SK-N-DZ (cell line): ENCODE measurements at regions not wholly inside any gene's neighbourhood (a gene's known extent, or its start where the extent isn't known, plus 50 kb on each side); places are given as distances from the start of the nearest gene placed in this dataset.
"Not testable (repeated sequence)": the region's sequence is repeated elsewhere in the genome, so short reads cannot be mapped to it uniquely, and the experiment has no call there.

ENCODE experiments used
- DNase-seq: peaks from one replicate; pipeline ENCODE4 v3.0.0-alpha.2; 2015; ENCODE audit warnings: low spot score

DNA sequence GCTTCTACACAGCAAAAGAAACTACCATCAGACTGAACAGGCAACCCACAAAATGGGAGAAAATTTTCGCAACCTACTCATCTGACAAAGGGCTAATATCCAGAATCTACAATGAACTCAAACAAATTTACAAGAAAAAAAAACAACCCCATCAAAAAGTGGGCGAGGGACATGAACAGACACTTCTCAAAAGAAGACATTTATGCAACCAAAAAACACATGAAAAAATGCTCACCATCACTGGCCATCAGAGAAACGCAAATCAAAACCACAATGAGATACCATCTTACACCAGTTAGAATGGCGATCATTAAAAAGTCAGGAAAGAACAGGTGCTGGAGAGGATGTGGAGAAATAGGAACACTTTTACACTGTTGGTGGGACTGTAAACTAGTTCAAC is 171.8 kb upstream of the IL12B start:
- not testable (repeated sequence) for DNase-seq

- DNase-seq: no peak
Measured at GRCh38 chr5:159503236-159503635, 172.9 kb upstream of the IL12B start.

DNA sequence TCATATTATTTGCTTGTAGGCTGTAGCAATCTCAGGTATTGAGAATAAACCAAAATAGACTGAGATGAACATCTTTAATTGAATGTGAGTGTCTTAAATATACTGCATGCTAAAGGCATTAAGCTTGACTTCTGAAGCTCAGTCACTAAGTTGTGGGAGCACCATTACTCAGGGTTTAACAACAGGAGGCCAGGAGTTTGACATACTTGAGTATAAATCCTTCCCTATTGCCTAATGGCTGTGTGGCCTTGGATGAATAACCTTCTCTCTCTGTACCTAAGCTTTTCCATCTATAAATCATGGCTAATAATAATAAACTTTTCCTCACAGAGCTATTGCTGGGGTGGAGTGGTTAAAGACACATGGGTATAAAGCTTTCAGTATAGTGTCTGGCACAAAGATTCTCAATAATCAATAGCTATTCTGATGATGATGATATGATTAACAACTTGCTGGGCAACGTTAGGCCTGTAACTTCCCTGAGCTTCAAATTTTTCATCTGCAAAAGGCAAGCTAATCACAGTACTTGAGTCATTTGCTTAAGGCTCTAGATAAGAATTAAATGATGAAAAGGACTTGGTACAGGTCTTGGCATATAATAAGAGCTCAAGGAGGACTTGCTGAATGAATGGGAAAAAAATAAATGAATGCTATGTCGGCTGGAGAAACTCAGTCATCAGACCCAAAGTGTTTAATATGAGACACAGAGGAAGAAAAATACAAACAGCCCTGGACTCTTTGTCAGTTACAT is 174.0 kb upstream of the IL12B start:
- DNase-seq: no peak

DNA sequence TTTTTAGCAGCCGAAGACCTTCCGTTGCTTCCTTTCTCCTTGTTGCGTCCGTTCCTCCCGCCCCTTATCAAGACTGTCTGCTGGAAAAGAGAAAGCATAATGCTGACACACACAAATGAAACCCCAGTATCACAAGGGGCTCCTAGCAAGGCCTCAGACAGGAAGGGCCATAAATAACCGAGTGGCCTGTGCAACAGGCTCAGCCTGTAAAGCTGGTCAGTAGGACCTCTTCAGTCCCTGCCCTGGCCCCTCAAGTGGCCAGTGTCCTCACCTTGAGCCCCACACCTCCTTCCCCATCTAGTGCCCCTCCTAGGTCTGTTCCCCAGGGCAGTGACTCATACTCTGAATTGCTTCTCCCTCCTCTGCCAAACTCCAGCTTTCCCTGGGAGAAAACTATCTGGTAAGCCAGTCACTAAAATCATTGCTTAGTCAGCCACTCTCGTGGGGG is 174.6 kb upstream of the IL12B start:
- no peak for DNase-seq

DNA sequence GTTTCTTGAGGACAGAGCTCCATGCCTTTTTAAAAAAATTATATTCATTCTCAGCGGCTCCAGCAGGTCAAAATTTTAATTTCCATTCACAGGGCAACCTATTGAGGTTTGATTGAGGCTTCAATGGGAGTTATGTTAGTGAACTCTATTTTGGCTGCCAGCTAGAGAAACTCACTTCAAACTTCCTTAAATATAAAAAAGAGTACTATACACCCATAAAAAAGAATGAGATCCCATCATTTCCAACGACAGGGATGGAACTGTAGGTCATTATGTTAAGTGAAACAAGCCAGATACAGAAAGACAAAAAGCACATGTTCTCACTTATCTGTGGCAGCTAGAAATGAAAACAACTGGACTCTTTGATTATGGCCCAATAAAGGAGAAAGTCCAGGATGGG is 176.8 kb upstream of the IL12B start:
- no peak for DNase-seq

DNA sequence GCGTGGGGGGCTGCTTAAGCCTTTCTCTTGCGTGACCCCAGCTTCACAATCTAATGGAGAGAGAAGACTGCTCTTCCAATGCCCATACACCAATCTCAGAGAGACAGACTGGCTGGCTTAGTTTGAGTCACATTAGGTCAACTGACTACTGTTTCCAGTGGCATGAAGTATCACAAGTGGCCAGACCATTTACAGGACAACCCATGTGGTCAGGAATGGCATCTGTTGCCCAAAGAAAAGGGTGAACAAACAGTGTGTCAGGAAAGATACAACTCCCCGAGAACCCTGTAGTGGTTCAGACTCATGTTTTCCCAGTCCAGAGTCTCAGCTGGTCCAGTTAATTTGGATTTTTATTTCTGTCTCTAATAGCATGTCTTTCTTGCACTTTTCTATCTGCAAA is 177.4 kb upstream of the IL12B start:
- DNase-seq: no peak

GRCh38 chr5:159508344-159508743 is 178.1 kb upstream of the IL12B start:
- DNase-seq: no peak

DNA sequence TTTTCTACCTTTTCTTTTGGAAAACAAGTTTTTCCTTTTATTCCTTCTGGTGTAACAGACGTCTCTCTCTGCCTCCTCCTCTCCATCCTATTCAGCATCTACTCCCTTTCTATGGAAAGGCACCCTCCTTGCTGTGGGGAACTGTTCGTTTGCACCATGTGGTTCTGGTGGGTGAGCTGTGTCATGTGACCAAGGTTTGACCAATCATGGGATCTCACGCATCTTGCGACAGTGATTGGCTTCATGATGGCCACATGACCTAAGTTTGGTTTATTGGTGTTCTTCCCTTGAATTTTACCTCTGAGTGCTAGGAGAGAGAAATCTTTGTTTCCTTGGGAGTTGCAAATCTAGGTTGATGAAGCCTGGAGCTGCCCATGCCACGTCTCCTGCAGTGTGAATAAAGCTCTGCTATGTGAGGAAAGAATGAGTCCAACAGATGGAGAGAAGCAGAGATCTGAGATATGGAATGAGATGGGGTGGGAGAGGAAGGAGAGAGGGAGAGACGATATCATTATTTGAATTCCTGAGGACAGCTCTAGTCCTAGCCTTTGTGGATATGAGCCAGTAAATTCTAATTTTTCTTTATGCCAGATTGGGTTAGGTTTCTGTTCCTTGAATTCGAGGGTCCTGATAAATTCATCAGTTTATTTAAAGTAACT is 178.8 kb upstream of the IL12B start:
- DNase-seq: no peak

DNA sequence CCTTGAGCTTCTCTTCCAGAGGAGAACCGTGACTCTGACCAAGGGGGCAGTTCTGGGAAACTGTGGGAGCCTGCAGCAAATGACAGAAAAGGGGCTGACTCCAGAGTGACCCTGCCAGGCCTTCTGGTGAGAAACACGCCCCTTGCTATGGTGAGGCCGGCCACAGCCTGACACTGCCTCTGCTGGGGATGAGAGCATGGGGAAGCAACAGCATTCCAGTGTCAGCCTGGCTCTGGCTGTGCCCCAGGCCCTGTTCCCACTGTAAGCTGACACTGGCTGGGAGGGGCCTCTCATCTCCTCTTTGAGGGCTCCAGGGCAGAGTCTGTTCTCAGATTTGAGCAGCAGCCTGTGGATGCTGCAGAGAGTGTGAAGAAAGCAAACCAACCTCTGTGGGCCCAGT is 180.0 kb upstream of the IL12B start:
- DNase-seq: peak; percentile 52

DNA sequence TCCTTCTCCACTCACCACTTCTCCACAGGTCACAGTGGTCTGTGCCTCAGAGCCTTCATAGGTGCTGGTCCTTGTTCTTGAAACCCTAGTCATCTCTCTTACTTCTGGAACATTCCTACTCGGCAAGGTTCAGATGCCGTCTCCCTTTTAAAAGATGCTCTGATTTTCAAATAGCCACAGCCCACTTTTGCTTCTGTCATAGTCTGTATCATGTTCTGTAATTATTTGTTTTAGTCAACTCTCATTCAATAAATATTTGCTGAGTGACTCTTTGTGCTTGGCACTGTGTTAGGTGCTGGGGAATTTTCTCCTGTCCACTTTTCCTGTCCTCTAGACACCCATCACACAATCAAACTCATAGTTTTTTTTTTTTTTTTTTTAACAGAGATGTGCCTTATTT is 181.3 kb upstream of the IL12B start:
- DNase-seq: no peak

DNA sequence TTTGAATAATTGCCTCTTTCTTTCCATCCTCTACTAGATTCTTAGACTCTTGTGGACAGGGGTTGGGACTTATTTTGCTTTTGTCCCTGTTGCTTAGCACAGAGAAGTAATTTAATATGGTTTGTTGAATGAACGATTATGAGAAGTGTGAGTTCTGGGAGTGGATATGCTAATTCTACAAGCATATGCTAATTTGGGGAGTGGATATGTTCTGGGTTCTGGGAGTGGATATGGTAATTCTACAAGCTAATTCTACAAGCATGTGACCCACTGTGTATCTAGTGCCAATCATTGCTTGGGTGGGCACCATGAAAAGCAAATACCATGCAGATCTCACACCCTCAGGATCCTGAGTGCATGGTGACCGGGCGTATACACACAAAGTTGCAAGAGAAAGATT is 181.8 kb upstream of the IL12B start:
- no peak for DNase-seq

DNA sequence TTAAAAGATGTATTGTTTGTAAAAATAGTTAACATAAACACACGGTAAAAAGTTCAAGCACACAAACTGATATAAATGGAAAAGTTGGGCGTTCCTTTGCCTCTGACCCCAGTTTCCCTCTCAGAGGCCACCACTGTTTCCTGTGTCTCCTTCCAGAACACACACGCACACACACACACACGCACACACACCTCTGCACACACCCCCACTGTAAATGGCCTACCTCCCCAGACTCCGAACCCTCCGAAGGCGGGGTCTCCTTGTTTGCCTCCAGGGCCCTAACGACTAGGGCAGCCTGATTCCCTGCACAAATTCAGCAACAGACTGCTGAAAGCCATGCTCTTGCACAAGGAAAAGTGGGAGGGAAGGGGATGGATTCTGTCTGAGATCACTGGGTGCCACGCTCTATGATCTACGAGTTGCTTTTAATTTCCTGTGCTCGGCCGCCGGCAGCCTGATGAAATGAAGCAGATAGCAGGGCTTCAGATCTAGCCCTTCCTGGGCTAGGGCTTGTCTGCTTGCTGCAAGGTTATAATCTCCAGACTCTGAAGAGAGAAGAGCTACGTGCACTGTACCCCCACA is 184.0 kb upstream of the IL12B start:
- DNase-seq: peak; percentile 20

DNA sequence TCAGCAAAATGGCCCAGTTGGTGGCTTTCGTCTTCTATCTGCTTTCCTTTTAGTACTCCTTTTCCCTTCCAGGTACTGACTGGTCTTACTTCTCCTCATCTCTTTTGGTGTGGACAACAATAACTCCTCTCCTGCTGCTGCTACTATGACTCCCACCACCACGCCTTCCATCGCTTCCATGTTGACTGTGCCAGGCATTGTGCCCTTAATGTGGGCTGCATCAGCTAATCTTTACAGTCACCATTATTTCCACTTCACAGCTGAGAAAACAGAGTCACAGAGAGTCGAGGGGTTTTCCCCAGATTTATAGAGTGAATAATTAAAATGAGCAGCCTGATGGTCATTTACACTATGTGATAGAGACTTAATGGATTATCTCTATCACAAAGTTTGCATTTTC is 184.9 kb upstream of the IL12B start:
- DNase-seq: no peak

- peak; percentile 20 for DNase-seq
Measured at GRCh38 chr5:159515909-159516415, 185.7 kb upstream of the IL12B start.

- no peak for DNase-seq
Measured at GRCh38 chr5:159518371-159518770, 188.1 kb upstream of the IL12B start.

DNA sequence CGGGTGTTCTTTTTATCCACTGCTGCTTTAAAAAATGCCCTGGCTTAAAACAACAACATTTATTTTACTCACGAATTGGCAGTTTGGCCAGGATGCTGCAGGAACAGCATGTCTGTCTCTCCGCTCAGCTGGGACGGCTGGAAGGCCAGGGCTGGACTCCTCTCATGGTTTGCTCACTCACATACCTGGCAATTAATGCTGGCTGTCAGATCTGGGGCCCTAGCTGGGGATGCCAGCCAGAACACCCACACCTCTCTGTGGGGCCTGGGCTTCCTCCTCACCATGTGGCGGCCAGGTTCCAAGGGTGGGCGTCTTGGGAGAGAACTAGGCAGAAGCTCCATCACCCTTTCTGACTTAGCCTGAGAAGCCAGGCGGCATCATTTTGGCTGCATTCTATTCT is 189.1 kb upstream of the IL12B start:
- DNase-seq: no peak

DNA sequence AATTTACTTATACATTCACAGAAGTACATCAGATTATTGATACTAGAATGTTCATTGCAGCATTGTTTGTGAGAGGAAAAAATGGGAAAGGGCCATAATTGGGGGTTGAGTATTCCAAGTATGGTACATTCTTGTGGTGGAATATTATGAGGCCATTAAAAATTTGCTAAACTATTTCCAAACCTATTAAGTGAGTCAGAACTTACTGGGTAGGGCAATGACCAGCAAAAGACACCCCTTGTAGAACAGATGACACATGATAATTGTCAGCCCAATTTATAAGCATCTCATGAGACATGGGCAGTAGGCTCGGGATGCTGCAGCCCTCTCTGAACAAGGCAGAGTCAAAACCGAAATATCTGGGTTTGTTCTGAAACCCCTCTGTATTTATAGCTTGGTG is 192.6 kb upstream of the IL12B start:
- DNase-seq: no peak

GRCh38 chr5:159524279-159524678 is 194.0 kb upstream of the IL12B start:
- DNase-seq: not testable (repeated sequence)

- no peak for DNase-seq
Measured at GRCh38 chr5:159525117-159525516, 194.8 kb upstream of the IL12B start.

- DNase-seq: no peak
Measured at GRCh38 chr5:159527546-159528254, 197.4 kb upstream of the IL12B start.

GRCh38 chr5:159531554-159532105 is 201.3 kb upstream of the IL12B start:
- no peak for DNase-seq

- DNase-seq: no peak
Measured at GRCh38 chr5:159533197-159533596, 202.9 kb upstream of the IL12B start.
